GM18517 (cell line): ENCODE measurements at regions not wholly inside any gene's neighbourhood (a gene's known extent, or its start where the extent isn't known, plus 50 kb on each side); places are given as distances from the start of the nearest gene placed in this dataset.
A peak's percentile ranks its signal among the peaks of the same experiment; 100 is the strongest.

Experiments used
- ATAC-seq: cut with Tn5 transposase; IDR thresholded peaks from one replicate; pipeline ENCODE4 v1.9.1; 2021; ENCODE audit warnings: mild to moderate bottlenecking, moderate library complexity; ENCODE audit not compliant: unreplicated experiment

DNA sequence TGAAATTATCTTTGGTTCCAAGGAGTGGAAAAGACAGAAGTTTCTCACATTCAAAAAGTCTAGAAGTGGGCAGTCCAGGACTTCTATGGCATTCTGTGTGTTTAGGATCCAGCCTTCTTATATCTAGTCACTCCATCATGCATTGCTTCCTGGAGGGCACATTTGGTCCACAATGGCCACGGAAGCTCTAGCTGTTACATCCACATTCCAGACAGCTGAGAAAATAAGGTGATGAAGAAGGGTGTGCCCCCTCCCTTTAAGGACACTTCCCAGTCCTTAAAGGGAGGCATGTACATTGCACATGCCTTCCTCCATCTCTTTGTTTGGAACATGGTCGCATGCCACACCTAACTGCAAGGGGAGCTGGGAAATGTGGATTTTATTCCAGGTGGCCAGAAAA, 59.9 kb upstream of the BZW1 start:
- ATAC-seq, result no peak

DNA sequence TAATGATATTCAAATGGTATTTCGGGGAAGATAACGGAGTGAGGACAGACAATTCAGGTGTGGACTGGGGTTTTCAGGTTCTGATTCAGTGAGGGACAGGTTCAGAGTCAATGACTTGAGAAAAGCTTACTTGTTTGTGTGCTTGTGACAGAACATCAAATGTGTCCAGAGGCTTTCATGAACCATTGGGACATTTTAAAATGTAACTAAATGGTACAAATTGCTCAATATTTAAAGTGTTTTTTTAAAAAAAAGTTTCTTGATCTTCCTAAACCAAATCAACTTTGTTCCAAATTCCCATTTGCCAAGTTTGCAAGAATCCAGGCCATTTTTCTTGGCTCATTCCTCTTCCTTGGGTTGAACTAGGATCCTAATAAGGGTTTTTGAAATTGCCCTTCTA, 59.4 kb upstream of the BZW1 start:
- ATAC-seq, result no peak

DNA sequence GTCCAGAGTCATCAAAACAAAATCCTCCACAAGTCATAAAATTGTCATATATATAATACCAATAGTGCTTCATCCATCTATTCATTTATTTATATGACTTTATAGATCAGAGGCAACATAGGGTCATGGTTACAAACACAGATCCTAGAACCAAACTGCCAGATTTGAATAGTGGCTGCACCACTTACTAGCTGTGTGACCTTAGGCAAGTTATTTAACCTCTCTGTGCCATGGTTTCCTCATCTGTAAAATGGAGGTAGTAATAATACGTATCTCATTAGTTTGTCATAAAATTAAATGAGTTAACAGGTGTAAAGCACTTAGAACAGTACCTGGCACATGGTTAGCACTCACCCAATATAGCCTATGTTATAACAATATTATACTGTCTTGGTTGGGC, 58.9 kb upstream of the BZW1 start:
- no peak for ATAC-seq

DNA sequence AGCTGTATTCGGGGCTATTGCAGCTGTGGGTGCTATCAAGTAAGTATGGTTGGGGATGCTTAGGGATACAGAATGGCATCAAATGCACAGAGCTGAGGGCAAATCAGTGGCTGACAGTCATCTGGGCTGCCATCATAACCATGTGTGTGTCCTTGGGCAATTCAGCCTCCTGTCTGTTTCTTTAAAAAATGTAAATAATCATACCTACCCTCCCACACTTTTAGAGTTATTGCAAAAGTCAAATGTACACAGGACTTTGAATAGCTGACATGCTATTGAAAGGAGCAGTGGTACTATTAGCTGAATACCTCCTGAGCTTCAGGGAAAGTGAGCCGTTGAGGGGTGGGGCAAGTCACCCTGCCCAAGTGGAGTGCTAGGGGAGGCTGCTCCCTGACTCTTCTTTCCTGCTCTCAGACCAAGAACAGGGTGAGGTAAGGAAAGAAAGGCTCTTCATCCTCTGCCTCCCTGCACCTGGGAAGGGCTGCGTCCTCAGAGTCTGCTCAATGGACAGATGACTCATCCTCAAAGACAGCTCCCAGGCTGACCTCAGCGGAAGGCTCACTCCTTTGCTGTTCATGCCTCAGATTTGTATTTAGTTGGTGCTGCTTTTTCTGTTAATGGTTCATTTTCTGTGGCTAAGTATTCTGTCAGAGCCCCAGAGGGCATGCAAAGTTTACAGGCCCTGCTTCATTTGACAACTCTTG, 54.9 kb upstream of the BZW1 start:
- peak; percentile 90 for ATAC-seq

DNA sequence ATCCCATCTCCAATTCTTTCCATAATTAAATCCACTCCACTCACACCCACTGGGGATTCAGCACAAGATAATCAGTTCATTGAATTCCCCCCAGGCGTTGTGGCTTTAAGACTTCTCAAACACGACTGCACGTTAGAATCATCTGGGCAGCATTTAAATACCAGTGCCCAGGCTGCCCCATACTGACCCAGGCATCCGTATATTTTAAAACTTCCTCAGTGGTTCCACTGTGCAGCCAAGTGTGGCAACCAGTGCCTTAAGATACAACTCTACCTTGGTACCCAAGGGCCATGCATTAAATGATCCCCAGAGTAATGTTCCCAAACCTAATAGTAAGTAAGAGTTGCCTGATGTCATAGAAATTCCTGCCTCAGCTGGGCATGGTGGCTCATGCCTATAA, 54.3 kb upstream of the BZW1 start:
- ATAC-seq, result no peak

DNA sequence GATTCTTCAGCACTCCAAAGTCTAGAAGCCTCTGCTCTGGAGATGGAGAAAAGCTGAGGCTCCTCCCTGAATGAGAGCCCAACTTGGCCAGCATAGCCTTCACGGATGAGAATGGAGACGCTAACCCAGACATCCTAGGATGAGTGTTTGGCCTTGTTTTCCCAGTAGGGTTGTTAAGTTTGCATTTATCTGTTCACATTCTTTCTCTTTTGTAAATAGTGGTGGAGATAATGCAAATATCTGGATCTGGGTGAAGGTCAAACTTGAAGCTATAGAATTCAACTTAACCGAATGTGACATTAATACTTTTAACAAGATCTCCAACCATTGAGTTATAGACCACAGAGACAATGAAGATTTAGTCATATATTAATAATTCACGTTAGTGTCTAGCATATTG, 53.4 kb upstream of the BZW1 start:
- ATAC-seq, result no peak

DNA sequence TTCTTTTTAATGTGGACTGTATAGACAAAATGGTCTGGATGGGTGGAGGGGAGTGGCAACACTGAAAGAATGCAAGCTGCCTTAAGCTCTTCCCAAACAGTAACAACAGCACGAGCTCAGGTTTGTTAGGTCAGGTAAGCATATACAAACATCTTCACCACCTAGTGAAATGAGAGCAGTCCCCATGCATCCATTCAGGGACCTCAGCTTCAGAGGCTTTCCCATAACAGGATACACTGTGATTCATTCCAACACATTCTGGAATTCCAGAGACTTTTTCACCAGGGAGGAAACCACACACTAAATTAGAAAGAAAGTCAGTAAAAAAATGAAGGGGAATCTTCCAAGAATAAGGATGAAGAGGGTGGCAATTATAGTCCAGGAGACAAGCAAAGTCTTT, 50.4 kb upstream of the BZW1 start:
- ATAC-seq, result no peak
